GM21360 (cell line): ENCODE measurements at regions not wholly inside any gene's neighbourhood (a gene's known extent, or its start where the extent isn't known, plus 50 kb on each side); places are given as distances from the start of the nearest gene placed in this dataset.

Experiments used
- ATAC-seq: cut with Tn5 transposase; IDR thresholded peaks from one replicate; pipeline ENCODE4 v1.9.1; 2021; ENCODE audit warnings: mild to moderate bottlenecking, moderate library complexity; ENCODE audit not compliant: unreplicated experiment

DNA sequence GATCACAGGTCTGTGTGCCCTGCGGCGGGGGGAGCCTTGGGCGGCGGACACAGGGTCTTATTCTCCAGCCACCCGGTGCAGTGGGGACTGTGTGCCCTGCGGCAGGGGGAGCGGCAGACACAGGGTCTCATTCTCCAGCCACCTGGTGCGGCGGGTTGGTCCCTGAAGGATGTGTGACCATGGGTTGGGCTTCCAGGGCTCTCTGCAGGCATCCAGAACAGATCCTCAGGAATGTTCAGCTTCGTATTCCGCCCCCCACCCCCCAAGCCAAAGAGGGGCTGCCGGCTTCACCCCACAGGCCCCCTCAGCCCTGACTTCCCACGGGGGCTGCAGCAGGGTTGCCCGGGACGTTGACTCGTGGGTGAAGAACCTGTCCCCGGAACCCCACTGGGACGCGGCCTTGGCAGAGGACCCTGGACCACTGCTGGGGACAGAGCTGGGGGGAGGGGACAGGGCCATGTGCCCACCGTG is 154.5 kb upstream of the PPP2R2D start:
- no peak for ATAC-seq

DNA sequence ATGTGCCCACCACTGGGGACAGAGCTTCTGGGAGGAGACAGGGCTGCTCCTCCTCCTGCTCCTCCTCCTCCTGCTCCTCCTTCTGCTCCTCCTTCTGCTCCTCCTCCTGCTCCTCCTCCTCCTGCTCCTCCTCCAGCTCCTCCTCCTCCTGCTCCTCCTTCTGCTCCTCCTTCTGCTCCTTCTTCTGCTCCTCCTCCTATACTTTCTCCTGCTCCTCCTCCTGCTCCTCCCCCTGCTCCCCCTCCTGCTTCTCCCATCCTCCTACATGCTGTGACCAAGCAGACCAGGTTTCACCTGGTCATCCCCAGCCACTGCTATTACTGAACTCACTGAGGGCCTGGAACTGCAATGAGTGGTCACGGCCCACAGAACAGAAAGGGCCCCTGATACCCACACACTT is 154.0 kb upstream of the PPP2R2D start:
- no peak for ATAC-seq

DNA sequence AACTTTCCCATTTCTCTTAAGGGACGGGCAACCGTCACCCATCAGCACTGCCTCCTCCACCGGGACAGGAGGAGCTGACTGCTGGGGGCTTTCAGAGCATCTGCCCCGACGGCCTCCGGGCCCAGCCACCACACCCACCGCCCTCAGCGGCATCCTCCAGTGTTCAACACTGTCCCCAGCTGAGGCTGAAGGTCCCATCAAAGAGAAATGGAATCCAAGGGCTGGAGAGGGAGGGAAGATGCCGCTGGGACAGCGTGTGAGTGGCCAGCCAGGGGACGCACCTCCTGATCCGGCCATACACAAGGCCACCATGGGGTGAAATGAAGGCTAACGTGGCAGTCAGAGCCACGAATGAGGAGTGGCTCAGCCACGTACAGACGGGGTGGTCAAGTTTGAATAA is 153.6 kb upstream of the PPP2R2D start:
- no peak for ATAC-seq

DNA sequence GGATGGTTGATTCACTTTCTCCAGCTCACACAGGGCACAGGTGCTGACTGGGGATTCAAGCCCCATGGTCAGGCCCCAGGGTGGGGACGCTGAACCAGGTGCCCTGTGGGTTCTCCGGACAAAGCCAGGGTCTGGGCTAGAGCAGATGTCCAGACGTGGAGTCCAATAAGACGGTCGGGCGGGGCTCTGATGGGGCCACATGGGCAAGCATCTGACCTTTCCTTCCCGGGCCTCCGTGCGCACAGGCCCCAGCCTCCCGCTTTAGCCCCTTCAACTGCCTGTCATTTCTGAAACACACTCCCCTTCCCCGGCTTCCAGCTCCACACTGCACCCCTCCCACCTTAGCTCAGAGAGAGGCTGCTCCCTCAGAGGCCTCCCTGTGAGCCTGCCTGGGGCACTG is 153.0 kb upstream of the PPP2R2D start:
- ATAC-seq: no peak

DNA sequence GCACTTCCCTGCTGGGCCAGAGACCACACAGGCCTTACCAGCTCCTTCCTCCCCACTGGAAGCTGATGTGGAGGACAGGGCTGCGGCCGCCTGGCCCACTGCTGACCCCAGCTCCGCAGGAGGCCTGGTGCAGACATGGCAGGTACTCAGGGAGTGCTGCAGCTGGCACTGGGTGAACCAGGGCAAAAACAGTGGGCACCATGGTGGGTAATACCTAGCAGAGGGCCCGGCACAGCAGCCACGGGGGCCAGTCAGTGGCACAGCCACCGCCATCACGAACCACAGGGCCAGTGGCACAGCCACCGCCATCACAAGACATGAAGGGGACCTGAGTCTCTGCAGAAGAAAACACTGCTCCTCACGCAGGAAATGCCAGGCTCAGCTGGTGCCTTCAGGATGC is 152.6 kb upstream of the PPP2R2D start:
- no peak for ATAC-seq

DNA sequence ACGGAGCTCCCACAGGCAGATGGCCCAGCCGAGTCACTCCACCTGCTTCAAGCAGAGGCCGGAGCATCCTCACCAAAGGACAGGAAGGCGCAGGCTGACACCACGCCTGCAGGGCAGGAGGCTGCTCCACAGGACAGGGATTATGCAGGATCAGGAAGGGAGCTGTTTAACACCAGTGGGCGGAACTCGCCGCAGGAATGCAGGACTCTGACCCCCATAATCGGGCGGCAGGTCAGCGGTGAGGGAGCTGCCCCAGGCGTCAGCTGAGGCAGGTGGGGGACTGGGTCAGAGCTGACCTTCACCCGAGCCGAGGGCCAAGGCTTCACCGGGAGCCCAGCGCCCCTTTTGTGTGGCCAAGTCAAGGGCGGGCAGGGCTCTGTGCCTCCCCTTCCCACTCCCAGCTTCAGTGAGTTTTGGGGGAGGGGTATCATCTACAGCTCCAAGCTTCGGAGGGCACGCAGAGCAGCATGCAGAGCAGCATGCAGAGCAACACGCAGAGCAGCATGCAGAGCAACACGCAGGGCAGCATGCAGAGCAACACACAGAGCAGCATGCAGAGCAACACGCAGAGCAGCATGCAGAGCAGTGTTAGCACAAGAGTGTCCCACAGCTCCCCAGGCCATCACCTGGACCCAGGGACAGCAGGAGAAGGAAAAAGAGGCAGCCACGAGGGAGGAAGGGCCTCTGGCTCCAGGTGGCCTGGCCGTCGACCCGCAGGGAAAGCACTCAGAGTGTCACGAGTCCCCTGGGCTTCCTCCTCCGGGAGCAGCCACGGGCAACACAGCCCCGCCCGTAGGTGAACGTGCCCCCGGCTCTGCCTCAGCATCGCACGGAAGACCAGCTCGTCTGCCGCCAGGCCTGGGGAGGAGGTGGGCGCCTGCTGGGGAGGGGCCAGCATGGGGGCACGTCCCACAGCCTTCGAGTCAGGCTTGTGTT is 151.7 kb upstream of the PPP2R2D start:
- no peak for ATAC-seq

DNA sequence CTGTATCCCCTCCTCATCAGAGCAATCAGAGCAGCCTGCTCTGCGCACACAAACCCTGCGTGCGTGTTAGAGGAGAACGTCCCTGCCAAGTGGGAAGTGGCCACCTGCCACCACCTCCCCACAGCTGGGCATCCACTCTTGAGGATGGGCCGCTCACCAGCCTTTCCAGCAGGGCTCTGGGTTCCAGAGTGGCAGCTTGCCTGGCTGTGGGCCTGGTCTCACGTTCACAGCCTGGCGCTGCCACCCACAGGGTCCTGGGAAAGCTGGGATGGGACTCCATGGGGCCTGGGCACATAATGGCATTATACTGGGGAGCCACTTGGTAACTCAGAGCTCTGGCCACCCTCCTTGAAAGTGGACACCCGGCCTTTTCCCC is 151.1 kb upstream of the PPP2R2D start:
- ATAC-seq: no peak

DNA sequence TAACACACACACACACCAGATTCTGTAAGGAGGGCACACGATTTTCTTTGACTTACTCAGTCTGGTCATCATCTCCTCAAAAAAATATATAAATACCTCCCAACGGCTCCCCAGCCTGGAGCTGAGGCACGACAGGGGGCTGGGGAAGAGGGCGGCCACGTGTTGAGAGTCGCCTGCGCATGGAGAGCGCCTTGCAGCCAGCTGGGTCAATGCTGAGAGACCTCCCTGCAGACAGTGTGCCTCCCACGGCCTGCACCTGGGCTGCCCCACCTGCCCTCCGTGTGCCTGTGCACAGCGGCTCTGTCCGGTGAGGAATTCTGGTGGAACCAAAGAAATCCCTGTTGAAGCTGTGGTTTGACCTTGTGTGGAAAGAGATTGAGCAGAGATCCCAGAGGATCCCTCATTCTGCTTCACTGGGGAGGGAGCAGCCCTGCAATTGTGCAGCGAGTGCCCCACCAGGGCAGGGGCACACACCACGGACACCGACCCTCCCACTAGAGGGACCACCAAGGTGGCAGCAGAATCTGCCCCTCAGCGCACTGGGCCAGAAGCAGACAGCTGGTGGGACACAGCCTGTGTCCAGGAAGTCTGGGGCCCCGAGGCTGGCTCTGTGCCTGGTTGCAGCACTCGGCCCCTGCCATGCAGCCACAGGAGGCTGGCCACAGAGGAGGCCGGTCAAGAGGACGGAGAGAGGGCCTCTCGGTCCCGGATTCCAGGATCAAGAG is 150.5 kb upstream of the PPP2R2D start:
- no peak for ATAC-seq

DNA sequence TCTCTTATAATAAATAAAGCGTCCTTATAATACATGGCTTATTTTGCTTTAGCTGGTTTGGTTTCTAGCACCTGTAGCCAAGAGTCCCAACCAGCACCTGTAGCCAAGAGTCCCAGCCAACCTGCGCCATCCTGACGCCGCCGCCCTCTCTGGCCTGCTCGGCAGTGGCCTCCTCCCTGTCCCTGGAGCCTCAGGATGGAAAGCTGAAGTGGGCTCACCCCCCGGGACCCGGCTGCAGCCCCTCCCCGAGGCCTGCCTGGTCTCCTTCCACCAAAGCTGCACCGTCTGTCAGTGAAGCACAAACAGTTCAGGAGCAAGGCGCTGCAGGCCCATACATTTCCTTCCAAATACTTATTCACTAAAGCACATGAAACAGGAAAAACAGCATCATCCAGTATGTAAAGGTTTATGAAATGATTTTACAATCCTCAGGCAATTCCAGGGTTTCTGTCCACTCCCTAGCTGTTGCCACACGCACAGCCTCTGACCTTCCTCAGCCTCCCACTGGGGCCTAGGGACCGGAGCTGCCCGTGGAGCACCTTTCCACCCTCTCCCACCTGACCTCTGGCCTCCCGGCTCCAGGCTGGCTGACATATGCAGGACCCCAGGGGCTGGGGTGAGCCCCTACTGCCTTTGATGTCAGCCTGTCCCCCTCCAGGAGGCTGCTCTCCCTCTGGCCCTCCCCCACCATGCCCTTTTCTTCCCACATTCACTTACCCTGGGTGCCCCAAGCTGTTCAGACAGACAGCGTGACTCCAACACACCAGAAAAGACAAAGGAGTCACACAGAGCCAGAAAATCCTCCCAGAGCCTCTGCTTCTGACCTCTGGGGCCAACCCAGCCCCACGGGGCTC is 149.6 kb upstream of the PPP2R2D start:
- ATAC-seq: no peak

DNA sequence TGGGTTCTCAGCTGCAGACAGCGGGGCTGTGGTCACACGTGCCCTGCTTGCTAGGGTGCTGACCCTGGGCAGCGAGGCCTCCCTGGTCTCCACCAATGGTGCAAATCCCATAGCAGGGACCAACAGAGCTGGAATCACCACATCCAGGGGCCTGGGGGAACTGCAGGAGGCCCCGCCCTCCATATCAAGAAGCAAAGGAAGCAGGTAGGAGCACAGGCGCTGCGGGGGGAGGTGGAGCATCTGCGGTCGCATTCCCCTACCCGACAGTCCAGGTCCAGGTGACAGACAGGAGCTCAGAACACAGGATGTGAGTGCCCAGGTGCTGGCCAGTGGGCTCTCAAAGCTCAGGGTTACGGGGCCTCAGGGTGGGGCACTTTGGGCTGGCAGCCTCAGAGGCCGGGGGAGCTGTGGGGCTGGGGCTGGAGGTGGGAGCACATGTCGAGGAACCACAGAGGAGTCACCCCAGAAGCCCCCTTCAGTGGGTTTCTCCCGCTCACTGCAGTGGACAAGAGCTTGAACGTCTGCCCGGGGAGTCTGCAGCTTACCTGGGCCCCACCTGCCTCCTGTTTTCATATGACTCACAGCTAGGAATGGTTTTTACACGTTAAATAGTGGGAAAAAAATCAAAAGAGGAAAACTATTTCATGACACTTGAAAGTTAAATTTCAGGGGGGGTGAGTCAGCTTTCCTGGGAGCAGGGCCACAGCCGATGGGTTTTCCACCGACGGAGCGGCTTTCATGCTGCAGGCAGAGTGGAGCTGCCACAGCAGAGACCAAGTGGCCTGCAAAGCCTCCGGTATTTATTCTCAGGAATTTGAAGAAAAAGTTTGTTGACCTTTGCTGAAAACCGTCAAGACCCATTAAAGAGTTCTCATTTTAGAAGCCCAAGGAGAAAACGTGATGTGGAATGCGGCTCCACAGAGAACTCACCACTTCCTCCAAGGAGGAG is 148.7 kb upstream of the PPP2R2D start:
- ATAC-seq: no peak

DNA sequence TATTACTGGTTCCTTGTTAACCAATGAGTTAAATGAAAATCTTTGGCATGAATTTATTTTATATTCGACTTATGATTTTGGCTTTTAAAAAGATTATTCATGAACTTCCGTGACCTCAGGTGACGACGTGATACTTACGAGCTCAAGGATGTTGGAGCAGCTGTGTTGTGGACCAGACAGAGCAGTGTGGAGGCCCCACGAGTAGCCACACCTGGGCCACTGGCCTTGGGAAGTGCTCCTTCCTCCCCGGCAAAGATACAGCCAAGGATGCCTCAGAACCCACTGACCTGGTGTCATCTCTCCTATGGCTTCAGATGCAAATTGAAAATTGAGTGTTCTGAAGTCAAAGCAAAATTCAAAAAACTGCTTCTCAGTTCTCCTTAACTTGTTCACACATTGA is 147.5 kb upstream of the PPP2R2D start:
- no peak for ATAC-seq

DNA sequence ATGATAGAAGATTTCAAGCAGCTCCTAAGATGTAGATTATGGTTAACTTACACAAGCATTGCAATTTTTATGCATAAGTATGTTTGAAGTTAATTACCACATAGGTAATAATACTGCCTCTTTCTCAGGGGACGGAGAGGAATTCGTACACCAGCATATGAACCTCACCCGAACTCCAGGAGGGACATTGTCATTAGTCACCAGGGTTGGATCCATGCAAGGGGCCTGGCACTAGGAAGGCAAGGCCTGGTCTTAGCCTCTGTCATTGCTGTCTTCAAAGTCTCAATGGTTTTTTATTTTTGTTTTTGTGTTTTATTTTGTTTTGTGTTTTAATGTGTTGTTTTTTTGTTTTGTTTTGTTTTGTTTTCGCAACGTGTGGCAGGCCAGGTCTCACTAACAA is 145.6 kb upstream of the PPP2R2D start:
- no peak for ATAC-seq

DNA sequence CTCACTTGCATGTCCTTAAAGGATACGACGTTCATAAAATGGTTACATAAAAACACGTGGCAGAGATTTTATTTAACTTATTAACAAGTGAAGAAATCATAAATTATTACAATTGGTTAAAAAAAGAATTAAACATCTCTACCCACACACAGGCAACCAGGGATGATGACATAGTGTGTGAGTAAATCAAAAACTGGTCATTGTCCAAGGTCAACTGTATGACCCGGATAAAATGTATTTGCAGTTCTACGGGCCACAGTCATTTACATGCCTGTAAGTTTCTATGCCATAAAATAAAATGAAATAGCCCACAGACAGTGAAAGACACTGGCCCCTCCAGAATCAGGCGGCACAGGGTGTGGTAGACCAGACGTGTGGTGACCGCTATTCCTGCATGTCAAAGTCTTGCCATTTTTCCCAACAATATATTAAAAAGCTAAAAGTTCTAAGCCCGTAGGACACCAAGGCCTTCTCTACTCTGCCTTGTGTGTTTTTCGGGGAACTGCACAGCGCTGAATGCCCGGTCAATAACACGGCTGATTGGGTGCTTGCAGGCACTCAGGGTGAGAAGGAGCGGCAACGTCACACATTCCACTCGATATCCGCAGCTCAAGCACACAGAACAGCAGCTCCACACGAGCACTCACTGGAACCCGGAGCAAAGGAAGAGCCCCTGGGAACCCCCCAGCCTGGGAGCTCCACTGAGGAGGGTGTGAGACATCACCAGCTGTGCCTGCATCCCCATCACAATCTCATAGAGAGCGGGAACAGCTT is 143.3 kb upstream of the PPP2R2D start:
- no peak for ATAC-seq

DNA sequence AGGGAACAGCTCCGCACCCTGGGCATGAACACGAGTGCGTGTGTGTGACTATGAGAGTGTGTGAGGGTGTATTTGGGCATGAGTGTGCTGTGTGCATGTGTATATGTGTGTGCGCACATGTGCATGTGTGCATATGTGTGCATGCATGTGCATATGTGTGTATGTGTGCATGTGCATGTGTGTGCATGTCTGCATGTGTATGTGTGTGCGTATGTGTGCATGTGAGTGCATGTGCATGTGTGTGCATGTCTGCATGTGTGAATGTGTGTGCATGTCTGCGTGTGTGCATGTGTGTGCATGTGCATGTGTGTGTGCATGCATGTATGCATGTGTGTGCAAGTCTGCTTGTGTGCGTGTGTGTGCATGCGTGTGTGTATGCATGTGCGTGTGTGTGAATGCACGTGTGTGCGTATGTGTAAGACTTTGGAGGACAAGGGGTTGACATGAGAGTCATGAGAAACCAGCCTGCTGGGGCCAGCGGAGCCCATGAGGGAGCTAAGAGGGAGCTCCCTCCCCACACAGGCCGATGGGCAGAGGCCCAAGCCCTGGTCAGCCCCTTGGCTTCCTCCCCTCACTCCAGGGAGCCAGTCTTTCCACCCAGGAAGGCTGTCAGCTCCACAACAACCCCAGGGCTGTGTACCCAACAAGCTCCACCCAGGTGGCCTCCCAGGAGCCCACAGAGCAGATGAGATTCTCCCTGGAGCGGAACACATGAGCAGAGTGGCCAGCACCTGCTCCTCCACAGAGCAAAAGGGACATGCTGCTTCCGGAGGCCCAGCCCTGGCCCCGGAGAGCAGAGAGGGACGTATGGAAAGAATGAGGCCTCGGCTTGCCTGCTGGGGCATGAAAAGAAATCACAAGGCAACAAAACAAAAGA is 142.5 kb upstream of the PPP2R2D start:
- ATAC-seq: no peak

DNA sequence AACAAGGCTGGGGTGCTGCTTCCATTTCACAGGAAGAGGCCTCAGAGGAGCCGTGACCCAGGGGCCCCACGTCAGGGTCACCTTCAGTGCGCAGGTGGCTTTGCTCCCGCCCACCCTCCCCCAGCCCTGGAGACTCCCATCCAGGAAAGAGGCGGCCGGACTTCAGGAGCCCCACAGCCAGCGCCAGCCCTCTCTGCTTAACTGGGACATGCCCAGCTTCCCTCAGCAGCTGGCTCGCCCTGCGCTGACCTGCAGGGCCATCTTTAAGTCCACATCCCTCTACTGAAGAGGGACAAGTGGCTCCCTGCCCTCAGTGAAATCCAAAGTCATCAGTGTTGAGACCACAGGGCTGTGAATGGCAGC is 141.9 kb upstream of the PPP2R2D start:
- ATAC-seq: no peak

DNA sequence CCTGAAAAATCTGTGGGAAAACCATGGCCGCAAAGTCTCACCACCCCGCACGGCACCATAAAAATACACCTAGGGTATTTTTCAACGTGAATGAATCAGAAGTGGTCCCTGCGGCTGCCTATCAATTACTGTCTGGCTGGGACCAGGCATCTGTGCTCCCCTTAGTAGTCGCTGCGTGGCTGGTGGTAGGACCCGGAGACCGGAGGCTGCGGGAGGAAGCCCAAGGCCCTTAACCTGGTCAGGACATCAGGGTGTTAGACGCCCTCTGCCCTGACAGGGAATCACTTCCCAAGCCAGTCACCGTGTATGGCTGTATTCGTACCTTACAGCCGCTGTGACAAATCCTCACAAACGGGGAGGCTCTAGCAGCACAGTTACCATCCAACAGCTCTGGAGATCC is 141.5 kb upstream of the PPP2R2D start:
- ATAC-seq: no peak

DNA sequence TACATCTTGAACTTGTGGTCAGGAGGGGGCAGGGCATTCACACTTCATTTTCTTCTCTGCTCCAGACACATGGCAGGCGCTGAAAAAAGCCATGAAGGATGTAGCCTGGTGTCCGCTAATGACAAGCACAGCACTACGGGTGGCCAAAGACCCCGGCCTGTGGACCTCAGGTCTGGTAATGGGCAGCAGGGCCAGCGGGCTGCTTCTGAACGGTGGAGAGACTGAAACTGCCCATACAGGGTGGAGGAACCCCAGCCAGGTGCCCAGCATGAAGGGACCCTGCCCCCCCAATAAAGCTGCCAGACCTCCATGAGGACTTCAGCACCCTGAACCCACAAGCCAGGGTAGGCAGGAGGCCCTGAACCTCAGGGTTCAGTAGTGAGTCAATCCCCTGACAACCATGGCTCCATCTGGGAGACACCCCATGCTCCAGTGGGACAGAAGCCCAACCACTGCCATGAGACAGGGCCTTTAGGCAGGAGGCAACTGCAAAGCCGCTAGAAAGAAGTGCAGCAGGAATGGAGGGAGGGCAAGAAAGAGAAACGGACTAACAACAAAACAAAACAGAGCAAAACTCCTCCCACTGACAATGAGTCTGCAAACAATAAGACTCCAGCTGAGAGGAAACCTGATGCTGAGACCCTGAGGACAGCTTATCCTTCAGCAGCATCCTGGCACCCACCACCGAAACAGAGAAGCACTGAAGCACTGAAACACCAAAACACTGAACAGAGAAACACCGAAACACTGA is 140.2 kb upstream of the PPP2R2D start:
- ATAC-seq: no peak
